HG03558 (cell line): ENCODE measurements at regions not wholly inside any gene's neighbourhood (a gene's known extent, or its start where the extent isn't known, plus 50 kb on each side); places are given as distances from the start of the nearest gene placed in this dataset.

Experiments used
- ATAC-seq: cut with Tn5 transposase; IDR thresholded peaks from one replicate; pipeline ENCODE4 v1.9.1; 2021; ENCODE audit warnings: moderate number of reproducible peaks; ENCODE audit not compliant: unreplicated experiment; ENCODE audit errors: extremely low read depth

- ATAC-seq, result no peak
These were observed 1450.7 kb upstream of the SPRY2 start for GRCh38 chr13:81791641-81792040.

DNA sequence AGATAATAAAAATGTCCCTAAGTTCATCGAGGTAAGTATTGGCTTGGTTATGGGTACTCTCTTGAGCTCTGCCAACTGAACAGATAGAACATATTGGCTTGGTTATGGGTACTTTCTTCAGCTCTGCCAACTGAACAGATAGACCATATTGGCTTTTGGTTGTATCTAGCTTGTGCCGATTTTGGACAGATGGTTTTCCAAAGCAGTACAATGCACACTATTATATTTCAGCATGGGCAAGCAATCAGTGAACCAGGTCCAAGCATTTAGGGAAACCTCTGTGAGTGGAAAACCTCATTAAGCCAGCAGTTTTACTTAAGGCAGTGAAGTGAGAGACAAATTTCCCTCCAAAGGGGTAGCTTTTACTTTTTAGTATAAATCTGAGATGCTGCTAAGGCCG, 1440.5 kb upstream of the SPRY2 start:
- ATAC-seq, result no peak

DNA sequence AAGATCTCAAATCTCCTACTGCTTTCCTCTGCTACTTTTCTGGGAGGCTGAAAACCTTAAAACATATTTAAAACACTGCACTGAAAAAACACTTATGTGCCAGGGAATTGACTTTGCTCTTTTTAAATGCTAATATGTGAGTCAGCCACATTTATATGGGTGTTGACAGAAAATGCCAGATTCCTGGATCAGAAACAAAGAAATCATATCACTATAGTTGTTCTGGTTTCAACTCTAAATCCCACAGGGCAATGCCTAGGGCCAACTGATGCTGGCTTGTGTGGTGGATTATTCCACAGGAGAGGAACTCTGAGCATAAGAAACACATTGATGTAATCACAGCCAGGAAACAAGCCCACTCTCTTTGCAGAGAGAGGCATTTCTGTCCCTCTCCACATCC, 1439.0 kb upstream of the SPRY2 start:
- no peak for ATAC-seq

GRCh38 chr13:81778350-81778749, 1437.4 kb upstream of the SPRY2 start:
- ATAC-seq, result no peak

DNA sequence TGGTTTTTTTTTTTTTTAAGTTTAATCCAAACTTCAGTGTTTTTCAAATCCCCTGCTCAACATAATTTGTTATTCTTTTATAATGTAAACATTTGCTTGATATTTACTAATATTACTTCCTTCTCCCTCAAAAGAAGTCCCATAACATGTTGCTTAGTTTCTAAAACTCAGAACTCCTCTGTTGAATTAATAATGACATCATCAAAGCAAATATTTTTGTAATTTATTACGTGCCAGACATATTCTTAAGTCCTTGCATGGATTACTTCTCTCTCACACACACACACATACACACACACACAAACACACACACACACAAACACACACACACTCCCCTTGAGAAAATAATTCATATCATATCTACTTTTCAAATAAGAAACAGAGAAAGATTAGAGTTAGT, 1432.3 kb upstream of the SPRY2 start:
- ATAC-seq, result no peak

- no peak for ATAC-seq
These were observed 1431.0 kb upstream of the SPRY2 start for GRCh38 chr13:81771951-81772350.

DNA sequence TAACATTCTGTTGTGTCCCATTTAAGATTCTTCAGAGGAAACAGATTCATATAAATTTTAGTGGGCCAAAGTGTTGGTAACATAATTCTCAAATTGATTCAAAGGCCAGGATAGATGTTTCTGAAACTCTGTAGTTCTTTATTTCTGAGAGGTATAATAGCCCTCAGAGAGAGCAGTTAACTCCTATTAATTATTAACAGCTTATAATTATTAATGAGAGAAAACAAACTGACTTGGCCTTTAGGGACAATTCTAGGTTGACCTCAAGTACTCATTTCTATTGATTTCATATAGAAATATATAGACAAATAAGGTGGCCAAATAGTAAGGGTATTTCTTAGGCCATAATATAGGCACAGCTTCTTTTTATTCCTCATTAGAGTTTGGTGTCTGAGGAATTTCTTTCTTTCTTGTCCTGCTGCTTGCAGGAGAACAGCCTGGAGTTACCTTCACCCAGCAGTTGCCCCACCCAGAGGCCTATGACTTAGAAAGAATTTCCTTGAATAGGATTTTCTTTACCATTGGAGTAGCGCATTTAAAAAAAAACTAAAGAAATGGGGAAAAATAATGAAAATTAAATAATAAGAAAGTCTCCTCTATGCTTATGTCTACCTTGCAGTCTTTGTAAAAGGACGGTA, 1430.1 kb upstream of the SPRY2 start:
- no peak for ATAC-seq

- no peak for ATAC-seq
These were observed 1421.5 kb upstream of the SPRY2 start for GRCh38 chr13:81762449-81762848.

GRCh38 chr13:81760316-81760715, 1419.4 kb upstream of the SPRY2 start:
- ATAC-seq, result no peak

GRCh38 chr13:81757348-81757970, 1416.5 kb upstream of the SPRY2 start:
- ATAC-seq, result no peak

DNA sequence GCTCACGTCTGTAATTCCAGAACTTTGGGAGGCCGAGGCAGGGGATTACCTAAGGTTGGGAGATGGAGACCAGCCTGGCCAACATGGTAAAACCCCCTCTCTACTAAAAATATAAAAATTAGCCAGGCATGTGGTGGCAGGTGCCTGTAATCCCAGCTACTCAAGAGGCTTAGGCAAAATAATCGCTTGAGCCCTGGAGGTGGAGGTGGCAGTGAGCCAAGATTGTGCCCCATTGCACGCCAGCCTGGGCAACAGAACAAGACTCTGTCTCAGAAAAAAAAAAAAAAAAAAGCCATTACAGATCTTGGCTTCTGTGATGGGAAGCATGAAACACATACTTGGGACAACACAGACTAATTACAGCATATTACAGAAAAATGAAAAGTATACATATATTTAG, 1404.5 kb upstream of the SPRY2 start:
- ATAC-seq, result no peak

- ATAC-seq, result no peak
These were observed 1397.4 kb upstream of the SPRY2 start for GRCh38 chr13:81738364-81738763.

GRCh38 chr13:81726037-81726726, 1385.3 kb upstream of the SPRY2 start:
- ATAC-seq, result no peak

GRCh38 chr13:81722456-81722855, 1381.5 kb upstream of the SPRY2 start:
- ATAC-seq, result no peak

GRCh38 chr13:81721400-81721799, 1380.5 kb upstream of the SPRY2 start:
- no peak for ATAC-seq

GRCh38 chr13:81714513-81714912, 1373.6 kb upstream of the SPRY2 start:
- no peak for ATAC-seq

DNA sequence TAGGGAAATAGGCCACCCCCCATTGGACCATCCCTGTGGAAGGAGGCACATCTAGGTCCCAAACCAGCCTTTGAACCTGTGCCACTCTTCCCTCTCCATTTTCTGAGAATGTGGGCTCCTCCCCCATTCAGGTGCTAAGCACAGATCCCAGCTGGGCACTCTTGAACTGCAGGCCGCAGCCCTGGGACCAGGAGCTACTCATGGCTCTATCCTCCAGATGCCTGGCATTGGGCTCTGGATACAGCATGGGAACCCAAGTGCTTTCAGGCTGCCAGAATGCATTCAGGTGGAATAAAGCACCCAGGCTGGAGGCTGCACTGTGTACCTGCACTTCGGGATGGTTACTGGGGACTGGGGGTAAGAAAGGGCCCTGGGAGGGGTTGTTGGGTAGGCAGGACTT, 1372.3 kb upstream of the SPRY2 start:
- no peak for ATAC-seq

DNA sequence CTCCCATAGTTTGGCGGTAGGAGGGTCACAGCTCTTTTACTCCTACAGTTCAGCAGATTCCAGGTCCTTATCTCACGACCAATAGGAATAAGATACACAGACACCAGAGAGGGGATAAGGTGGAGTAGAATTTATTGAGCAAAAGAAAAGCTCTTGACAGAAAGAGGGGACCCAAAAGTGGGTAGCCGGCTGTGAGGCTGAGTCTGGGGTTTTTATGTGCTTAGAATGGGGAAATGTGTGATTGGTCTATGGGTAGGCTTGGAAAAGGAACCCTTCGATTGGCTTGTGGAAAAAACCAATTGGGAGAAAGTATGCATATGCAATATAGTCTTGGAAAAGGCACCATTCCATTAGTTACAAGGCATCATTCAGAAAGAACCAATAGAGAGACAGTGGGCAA, 1356.9 kb upstream of the SPRY2 start:
- ATAC-seq, result no peak

DNA sequence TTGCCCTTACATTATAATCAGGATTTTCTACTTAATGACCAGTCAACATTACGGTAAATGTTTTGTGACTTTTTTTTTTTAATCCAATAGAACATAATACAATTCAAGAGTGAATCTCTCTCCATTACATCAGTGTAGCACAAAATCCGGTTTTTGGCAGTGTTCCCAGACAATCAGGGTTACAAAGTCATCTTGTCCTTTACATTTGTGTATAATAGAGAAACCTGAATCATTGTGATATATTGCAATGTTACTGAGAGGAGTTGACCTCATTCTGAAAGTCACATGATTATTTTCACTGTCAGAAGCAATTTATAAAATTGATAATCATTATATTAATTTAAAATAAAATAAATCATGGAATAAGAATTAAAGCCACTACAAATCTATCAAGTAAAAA, 1346.0 kb upstream of the SPRY2 start:
- no peak for ATAC-seq

DNA sequence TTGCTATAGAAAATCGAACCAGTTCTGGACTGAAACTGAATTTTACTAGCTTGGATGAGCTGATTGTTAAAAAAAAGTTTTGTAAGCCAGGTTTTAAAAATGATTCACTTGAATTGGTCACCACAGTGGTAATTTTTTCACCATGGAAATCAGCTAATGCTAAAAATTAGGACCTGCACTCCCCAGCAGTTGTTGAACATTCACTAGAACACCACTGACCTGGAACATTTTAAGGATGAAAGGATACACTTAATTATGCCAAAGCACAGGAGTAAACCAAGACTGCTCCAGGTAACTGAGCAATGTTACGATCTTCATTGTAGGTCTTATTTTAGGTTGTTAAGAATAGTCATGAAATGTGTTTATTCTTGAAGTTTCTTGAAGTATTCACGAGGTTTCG, 1342.6 kb upstream of the SPRY2 start:
- no peak for ATAC-seq

- ATAC-seq, result no peak
These were observed 1341.2 kb upstream of the SPRY2 start for GRCh38 chr13:81682081-81682630.
